ENCODE measurements at regions not wholly inside any gene's neighbourhood (a gene's known extent, or its start where the extent isn't known, plus 50 kb on each side); places are given as distances from the start of the nearest gene placed in this dataset.

DNA sequence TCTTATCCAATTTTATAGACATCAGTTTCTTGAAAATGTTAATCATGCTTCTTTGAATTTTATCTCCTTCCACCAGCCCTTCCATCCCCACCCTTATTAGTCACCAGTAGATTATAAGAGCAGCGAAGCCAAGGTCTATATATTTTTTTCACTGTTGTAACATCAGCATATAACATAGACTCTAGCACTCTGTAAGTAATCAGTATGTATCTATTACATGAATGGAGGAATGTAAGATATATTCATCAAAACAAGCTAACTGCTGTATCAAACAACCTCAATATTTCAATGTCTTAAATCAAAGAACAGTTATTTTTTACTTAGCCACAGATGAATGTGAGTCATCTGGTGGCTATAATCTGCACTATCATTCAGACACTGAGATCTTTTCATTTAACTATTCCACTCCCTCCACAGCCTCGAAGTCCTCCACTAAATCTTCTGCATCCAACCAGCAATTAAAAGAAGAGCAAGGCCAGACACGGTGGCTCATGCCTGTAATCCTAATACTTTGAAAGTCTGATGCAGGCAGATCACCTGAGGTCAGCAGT, 178.9 kb downstream of the CENPC start:
- in situ Hi-C loops (cut with HindIII; ENCODE audit: extremely low pct_ligation_motif_present, low pct_unique_long_range_greater_than_20kb) (no loop called here), intact Hi-C loops (cut with micrococcal nuclease; ENCODE audit: unreplicated experiment) (no loop called here)
- Histone ChIP-seq H3K4me3 (replicated peaks in 1 of 3; ENCODE audit: insufficient read depth in 1 of 3, low read depth in 2 of 3, low read length in 3 of 3) (no peak overlapping the region), H2AFZ (ENCODE audit: low read length) (no peak overlapping the region), H3K9ac (ENCODE audit: insufficient read depth, low read depth, low read length) (no peak overlapping the region), H3K36me3 (replicated peaks in 1 of 2; ENCODE audit: control insufficient read depth in 1 of 2, insufficient read depth in 2 of 2, low read length in 2 of 2) (no peaks in the 10 kb centered on the region), H3K4me2 (ENCODE audit: low read depth, low read length) (no peak overlapping the region), H3K9me3 (ENCODE audit: low read length) (no peaks in the 10 kb centered on the region), H3K4me1 (ENCODE audit: insufficient read depth, low read length) (no peaks in the 10 kb centered on the region), H3K27ac (ENCODE audit: extremely low read length, insufficient read depth, low read length) (no peak overlapping the region), H3K79me2 (ENCODE audit: insufficient read depth, low read length) (no peaks in the 10 kb centered on the region), H4K20me1 (ENCODE audit: insufficient read depth, low read length) (no peaks in the 10 kb centered on the region), H3K27me3 (ENCODE audit: control insufficient read depth in 1 of 2, insufficient read depth in 2 of 2, low read length in 2 of 2) (no peaks in the 10 kb centered on the region)
- 0% methylated on average over 3 of the region's 3 CpGs for WGBS (ENCODE audit: low lambda C conversion rate)
- FAIRE-seq, result no peak
- no peak for TF ChIP-seq JUND (CRISPR knock-in tag; IDR thresholded peaks at IDR 0.05)
- no peak for TF ChIP-seq ZNF660 (CRISPR knock-in tag; IDR thresholded peaks at IDR 0.05; ENCODE audit: borderline replicate concordance, low read depth)
- no peak for TF ChIP-seq RFX5 (IDR thresholded peaks at IDR 0.05; ENCODE audit: low read depth, low read length)
- no peak for TF ChIP-seq XBP1 (CRISPR knock-in tag; IDR thresholded peaks at IDR 0.05)
- no peak for TF ChIP-seq ZNF446 (CRISPR knock-in tag; IDR thresholded peaks at IDR 0.05)
- no peak for TF ChIP-seq STAG1 (CRISPR knock-in tag; IDR thresholded peaks at IDR 0.05)
- no peak for TF ChIP-seq ZNF34 (CRISPR knock-in tag; IDR thresholded peaks at IDR 0.05; ENCODE audit: borderline replicate concordance)
- no peak for TF ChIP-seq ZFP62 (CRISPR knock-in tag; IDR thresholded peaks at IDR 0.05)
- no peak for TF ChIP-seq TOE1 (CRISPR knock-in tag; IDR thresholded peaks at IDR 0.05)
- no peak for TF ChIP-seq KDM5A (IDR thresholded peaks at IDR 0.05; ENCODE audit: borderline replicate concordance, low read length)
- no peak for TF ChIP-seq ZNF644 (CRISPR knock-in tag; IDR thresholded peaks at IDR 0.05; ENCODE audit: low read depth)
- TF ChIP-seq, protein P1, sequence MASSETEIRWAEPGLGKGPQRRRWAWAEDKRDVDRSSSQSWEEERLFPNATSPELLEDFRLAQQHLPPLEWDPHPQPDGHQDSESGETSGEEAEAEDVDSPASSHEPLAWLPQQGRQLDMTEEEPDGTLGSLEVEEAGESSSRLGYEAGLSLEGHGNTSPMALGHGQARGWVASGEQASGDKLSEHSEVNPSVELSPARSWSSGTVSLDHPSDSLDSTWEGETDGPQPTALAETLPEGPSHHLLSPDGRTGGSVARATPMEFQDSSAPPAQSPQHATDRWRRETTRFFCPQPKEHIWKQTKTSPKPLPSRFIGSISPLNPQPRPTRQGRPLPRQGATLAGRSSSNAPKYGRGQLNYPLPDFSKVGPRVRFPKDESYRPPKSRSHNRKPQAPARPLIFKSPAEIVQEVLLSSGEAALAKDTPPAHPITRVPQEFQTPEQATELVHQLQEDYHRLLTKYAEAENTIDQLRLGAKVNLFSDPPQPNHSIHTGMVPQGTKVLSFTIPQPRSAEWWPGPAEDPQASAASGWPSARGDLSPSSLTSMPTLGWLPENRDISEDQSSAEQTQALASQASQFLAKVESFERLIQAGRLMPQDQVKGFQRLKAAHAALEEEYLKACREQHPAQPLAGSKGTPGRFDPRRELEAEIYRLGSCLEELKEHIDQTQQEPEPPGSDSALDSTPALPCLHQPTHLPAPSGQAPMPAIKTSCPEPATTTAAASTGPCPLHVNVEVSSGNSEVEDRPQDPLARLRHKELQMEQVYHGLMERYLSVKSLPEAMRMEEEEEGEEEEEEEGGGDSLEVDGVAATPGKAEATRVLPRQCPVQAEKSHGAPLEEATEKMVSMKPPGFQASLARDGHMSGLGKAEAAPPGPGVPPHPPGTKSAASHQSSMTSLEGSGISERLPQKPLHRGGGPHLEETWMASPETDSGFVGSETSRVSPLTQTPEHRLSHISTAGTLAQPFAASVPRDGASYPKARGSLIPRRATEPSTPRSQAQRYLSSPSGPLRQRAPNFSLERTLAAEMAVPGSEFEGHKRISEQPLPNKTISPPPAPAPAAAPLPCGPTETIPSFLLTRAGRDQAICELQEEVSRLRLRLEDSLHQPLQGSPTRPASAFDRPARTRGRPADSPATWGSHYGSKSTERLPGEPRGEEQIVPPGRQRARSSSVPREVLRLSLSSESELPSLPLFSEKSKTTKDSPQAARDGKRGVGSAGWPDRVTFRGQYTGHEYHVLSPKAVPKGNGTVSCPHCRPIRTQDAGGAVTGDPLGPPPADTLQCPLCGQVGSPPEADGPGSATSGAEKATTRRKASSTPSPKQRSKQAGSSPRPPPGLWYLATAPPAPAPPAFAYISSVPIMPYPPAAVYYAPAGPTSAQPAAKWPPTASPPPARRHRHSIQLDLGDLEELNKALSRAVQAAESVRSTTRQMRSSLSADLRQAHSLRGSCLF (CRISPR knock-in tag; IDR thresholded peaks at IDR 0.05; ENCODE audit: borderline replicate concordance), result no peak
- no peak for TF ChIP-seq NR2F6 (IDR thresholded peaks at IDR 0.05)
- no peak for TF ChIP-seq NR2F6 (CRISPR knock-in tag; IDR thresholded peaks at IDR 0.05)
- no peak for TF ChIP-seq ZNF205 (CRISPR knock-in tag; IDR thresholded peaks at IDR 0.05)
- TF ChIP-seq, protein P2, sequence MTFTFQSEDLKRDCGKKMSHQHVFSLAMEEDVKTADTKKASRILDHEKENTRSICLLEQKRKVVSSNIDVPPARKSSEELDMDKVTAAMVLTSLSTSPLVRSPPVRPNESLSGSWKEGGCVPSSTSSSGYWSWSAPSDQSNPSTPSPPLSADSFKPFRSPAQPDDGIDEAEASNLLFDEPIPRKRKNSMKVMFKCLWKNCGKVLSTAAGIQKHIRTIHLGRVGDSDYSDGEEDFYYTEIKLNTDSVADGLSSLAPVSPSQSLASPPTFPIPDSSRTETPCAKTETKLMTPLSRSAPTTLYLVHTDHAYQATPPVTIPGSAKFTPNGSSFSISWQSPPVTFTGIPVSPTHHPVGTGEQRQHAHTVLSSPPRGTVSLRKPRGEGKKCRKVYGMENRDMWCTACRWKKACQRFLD (CRISPR knock-in tag; IDR thresholded peaks at IDR 0.05; ENCODE audit: borderline replicate concordance), result no peak
- ATAC-seq, result no peak
- ChIA-PET CTCF (ENCODE audit: low intra/inter-chr PET ratio, low total read pairs) (no interaction called here), POLR2A (no interaction called here)
- BruUV-seq (replicated peaks), result no TSS peak
- no peak for DNase-seq (ENCODE audit: low spot score)

Measured in HepG2 (cell line).